Ovary (tissue), 7 donors: ENCODE measurements at regions not wholly inside any gene's neighbourhood (a gene's known extent, or its start where the extent isn't known, plus 50 kb on each side); places are given as distances from the start of the nearest gene placed in this dataset.

Experiments used
- DNase-seq, 5 donors: peaks; one replicate each; pipeline ENCODE4 v3.0.0-alpha.2; 2019 to 2020
- H3K27ac ChIP-seq, 2 donors: fragments of 200-600 bp; one replicate each; pipeline versions ENCODE4 v1.5.1 to v1.8.0; 2019 to 2022
- H3K27me3 ChIP-seq: fragments of 200-600 bp; one replicate; pipeline ENCODE4 v1.8.0; 2022
- H3K36me3 ChIP-seq: fragments of 200-600 bp; sonication (generic); one replicate; pipeline ENCODE4 v1.5.1; 2019
- H3K4me1 ChIP-seq: one replicate; pipeline ENCODE4 v1.8.1; 2013; ENCODE audit warnings: mild to moderate bottlenecking, moderate library complexity; ENCODE audit not compliant: insufficient read depth
- H3K4me3 ChIP-seq: fragments of 200-600 bp; sonication (generic); one replicate; pipeline ENCODE4 v1.5.1; 2017
- H3K9me3 ChIP-seq, 2 donors: fragments of 200-600 bp in 1 of 2; sonication (generic) in 1 of 2; one replicate each; pipeline versions ENCODE4 v1.5.1 to v1.8.1; 2013 to 2019; ENCODE audit warnings: mild to moderate bottlenecking in 1 of 2, moderate library complexity in 1 of 2
- CTCF ChIP-seq, 3 donors: fragments of 450-650 bp in 2 of 3; fragments of 200-600 bp in 1 of 3; IDR thresholded peaks; one replicate each; pipeline versions ENCODE4 v1.5.1 to v1.8.0; 2016 to 2022; ENCODE audit warnings: antibody characterized with exemption in 3 of 3, mild to moderate bottlenecking in 1 of 3
- EP300 ChIP-seq: sonication (generic); formaldehyde crosslinking; IDR thresholded peaks from one replicate; pipeline ENCODE4 v1.6.1; 2017; ENCODE audit warnings: antibody characterized with exemption
- POLR2A ChIP-seq: fragments of 450-650 bp; IDR thresholded peaks from one replicate; pipeline ENCODE4 v1.6.1; 2017; ENCODE audit warnings: antibody characterized with exemption, mild to moderate bottlenecking, moderate library complexity
- WGBS, 3 donors: extraction: QIAGEN DNeasy Blood & Tissue Kit in 1 of 3; methylation state at CpG; one replicate each; pipeline versions ENCODE4 v1.1.5 to v1.1.7; 2013 to 2017; 5-methylcytosine and 5-hydroxymethylcytosine counted together
- intact Hi-C, 4 donors: fragments of 100-400 bp; cut with DNase I; formaldehyde crosslinking; loops; one replicate each; pipeline versions ENCODE4 v1.11.0 to v1.15.1; 2022 to 2023
- donor health status: DM: no; HTN: no; CAD: no; lungs with moderate emphysema.
- donor health status: DM: no; HTN: no; CAD: no.
- donor health status: Bipolar disorder and iron deficiency.
- donor health status: DM: no; HTN: no; CAD: no.
- donor health status: DM: yes; HTN: yes; CAD: no.

- 93 to 96% (median 93%) methylated on average over 3 of the region's 3 CpGs for WGBS, 3 donors
- no peak for TF ChIP-seq POLR2A
- no peak for TF ChIP-seq EP300
- TF ChIP-seq CTCF (IDR thresholded peaks at IDR 0.05): no peak
Observed at GRCh38 chr14:22341049-22341448, 248.0 kb downstream of the DAD1 start.

GRCh38 chr14:22338917-22339715, 249.9 kb downstream of the DAD1 start:
- Histone ChIP-seq H3K27ac (peak overlapping the region in 1 of 2 donors; percentile 20), H3K36me3 (no peaks in the 10 kb centered on the region), H3K9me3 (peaks cover 0 to 3% of the 10 kb centered on the region in 2 donors), H3K4me1 (peaks cover 8% of the 10 kb centered on the region), H3K4me3 (no peak overlapping the region), H3K27me3 (no peaks in the 10 kb centered on the region)
- TF ChIP-seq CTCF (IDR thresholded peaks at IDR 0.05): no peak
- TF ChIP-seq EP300: no peak
- TF ChIP-seq POLR2A: no peak
- peak; percentile 77 to 90 (median 86) for DNase-seq
- intact Hi-C loops: no loop called here
- 6 to 13% (median 8%) methylated on average over 8 of the region's 8 CpGs for WGBS, 3 donors

More at GRCh38 chr14:22341049-22341448, 248.0 kb downstream of the DAD1 start:
- Histone ChIP-seq H3K27ac (no peak overlapping the region), H3K4me3 (no peak overlapping the region), H3K4me1 (peaks cover 8% of the 10 kb centered on the region), H3K27me3 (no peaks in the 10 kb centered on the region), H3K36me3 (no peaks in the 10 kb centered on the region), H3K9me3 (peaks cover 0 to 3% of the 10 kb centered on the region in 2 donors)
- intact Hi-C loops: no loop called here
- no peak for DNase-seq

- intact Hi-C loops: no loop called here
- Histone ChIP-seq H3K4me3 (no peak overlapping the region), H3K27ac (peak overlapping the region in 1 of 2 donors; percentile 20), H3K27me3 (no peaks in the 10 kb centered on the region), H3K4me1 (peaks cover 8% of the 10 kb centered on the region), H3K36me3 (no peaks in the 10 kb centered on the region), H3K9me3 (no peaks in the 10 kb centered on the region)
- 53 to 76% (median 61%) methylated on average over 5 of the region's 5 CpGs for WGBS, 3 donors
- TF ChIP-seq CTCF (IDR thresholded peaks at IDR 0.05): no peak
- no peak for TF ChIP-seq EP300
- TF ChIP-seq POLR2A: no peak
- DNase-seq: no peak
Observed at GRCh38 chr14:22338381-22338780, 250.6 kb downstream of the DAD1 start.

DNA sequence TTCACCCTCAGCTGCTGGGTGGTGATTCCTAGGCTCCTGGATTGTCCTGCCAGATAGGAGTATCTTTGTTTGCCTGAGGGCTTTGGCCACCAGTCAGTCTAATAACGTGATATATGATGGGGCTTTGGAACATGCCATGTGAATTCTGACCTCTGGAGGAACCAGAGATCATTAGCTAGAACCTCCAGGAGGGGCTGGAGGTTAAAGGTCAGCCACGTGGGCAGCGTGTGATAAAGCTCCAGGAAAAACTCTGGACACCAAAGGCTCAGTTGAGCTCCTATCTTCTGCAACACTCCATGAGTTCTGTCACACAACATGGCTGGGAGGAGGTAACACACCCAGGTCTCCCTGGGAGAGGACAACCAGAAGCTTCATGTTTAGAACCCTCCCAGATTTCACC, 251.1 kb downstream of the DAD1 start:
- no peak overlapping the region for H3K27ac ChIP-seq
- WGBS, 3 donors: 38 to 59% (median 48%) methylated on average over 3 of the region's 3 CpGs
- intact Hi-C loops: no loop called here

More for the DNA sequence above, 251.1 kb downstream of the DAD1 start:
- peaks cover 8% of the 10 kb centered on the region for H3K4me1 ChIP-seq
- H3K27me3 ChIP-seq: no peaks in the 10 kb centered on the region
- DNase-seq: no peak
- H3K9me3 ChIP-seq: no peaks in the 10 kb centered on the region
- H3K4me3 ChIP-seq: no peak overlapping the region
- H3K36me3 ChIP-seq: no peaks in the 10 kb centered on the region
- TF ChIP-seq POLR2A (no peak), CTCF (IDR thresholded peaks at IDR 0.05) (no peak), EP300 (no peak)
